CD4-positive, CD25-positive, alpha-beta regulatory T cell (primary cell): ENCODE measurements at regions not wholly inside any gene's neighbourhood (a gene's known extent, or its start where the extent isn't known, plus 50 kb on each side); places are given as distances from the start of the nearest gene placed in this dataset.
"Not testable (repeated sequence)": the region's sequence is repeated elsewhere in the genome, so short reads cannot be mapped to it uniquely, and the experiment has no call there.

Experiments
- ATAC-seq, 2 donors: fragments of 150-1000 bp; cut with Tn5 transposase; one replicate each; pipeline ENCODE4 v1.10.0; 2021; ENCODE audit warnings: low read depth in 2 of 2, moderate number of reproducible peaks in 2 of 2, moderate library complexity in 1 of 2
- DNase-seq, 3 donors: peaks; one replicate each; pipeline versions ENCODE4 v3.0.0 to v3.0.0-alpha.2; 2012 to 2022; ENCODE audit warnings: mixed read lengths in 1 of 3
- H3K27ac ChIP-seq: one replicate; pipeline ENCODE4 v1.7.0; 2013; ENCODE audit warnings: mild to moderate bottlenecking, low read length; ENCODE audit not compliant: insufficient read depth, poor library complexity, severe bottlenecking
- H3K27me3 ChIP-seq: one replicate; pipeline ENCODE4 v1.7.0; 2013; ENCODE audit warnings: low read length; ENCODE audit not compliant: control insufficient read depth, insufficient read depth
- H3K36me3 ChIP-seq: one replicate; pipeline ENCODE4 v1.7.0; 2013; ENCODE audit warnings: mild to moderate bottlenecking, low read length, moderate library complexity; ENCODE audit not compliant: control insufficient read depth, insufficient read depth
- H3K4me1 ChIP-seq: 2 replicates; pipeline ENCODE4 v1.7.0; 2013; ENCODE audit warnings: mild to moderate bottlenecking, low read length; ENCODE audit not compliant: insufficient read depth, control insufficient read depth, poor library complexity, severe bottlenecking
- H3K4me3 ChIP-seq: one replicate; pipeline ENCODE4 v1.7.0; 2013; ENCODE audit warnings: low read depth, mild to moderate bottlenecking, low read length, moderate library complexity
- H3K9me3 ChIP-seq, 2 experiments: 1 replicate in 1 of 2; 2 replicates in 1 of 2; pipeline ENCODE4 v1.7.0; 2013; ENCODE audit warnings: low read length in 2 of 2, mild to moderate bottlenecking in 1 of 2, moderate library complexity in 1 of 2; ENCODE audit not compliant: control insufficient read depth in 2 of 2
- H3K27ac Mint-ChIP-seq, 3 donors: one replicate each; pipeline ENCODE4 v1.8.0; 2020 to 2022; ENCODE audit warnings: mild to moderate bottlenecking in 3 of 3, mixed read lengths in 3 of 3, moderate library complexity in 2 of 3
- H3K27me3 Mint-ChIP-seq: one replicate; pipeline ENCODE4 v1.8.0; 2022; ENCODE audit warnings: mild to moderate bottlenecking, mixed read lengths
- H3K36me3 Mint-ChIP-seq: one replicate; pipeline ENCODE4 v1.8.0; 2020; ENCODE audit warnings: mixed read lengths
- H3K4me1 Mint-ChIP-seq, 4 donors: one replicate each; pipeline ENCODE4 v1.8.0; 2020 to 2022; ENCODE audit warnings: mixed read lengths in 4 of 4, mild to moderate bottlenecking in 1 of 4
- H3K4me3 Mint-ChIP-seq, 4 donors: one replicate each; pipeline ENCODE4 v1.8.0; 2020 to 2022; ENCODE audit warnings: mild to moderate bottlenecking in 4 of 4, mixed read lengths in 4 of 4, moderate library complexity in 3 of 4
- H3K9me3 Mint-ChIP-seq, 7 donors: one replicate each; pipeline ENCODE4 v1.8.0; 2020 to 2022; ENCODE audit warnings: mixed read lengths in 7 of 7, mild to moderate bottlenecking in 3 of 7, moderate library complexity in 2 of 7

DNA sequence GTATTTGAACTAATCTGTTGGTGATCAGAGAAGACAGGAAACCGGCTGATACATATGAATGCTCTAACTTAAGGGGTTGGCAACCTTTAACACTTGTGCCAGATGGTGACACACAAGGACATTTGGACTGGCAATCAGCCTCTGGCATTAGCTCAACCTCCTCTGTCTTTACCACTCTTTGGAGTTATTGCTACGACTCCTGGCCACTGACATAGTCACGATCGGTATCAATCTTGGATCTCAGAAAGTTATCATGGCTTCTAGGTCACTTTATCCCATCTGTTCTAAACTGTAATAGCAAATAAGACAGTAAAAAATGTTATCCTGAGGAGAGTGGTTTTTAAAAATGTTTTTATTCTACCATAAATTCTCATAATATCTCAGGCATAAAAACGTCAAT lies 575.2 kb upstream of the MDGA2 start:
- H3K4me3 ChIP-seq = no peak overlapping the region
- DNase-seq = no peak
- no peak for ATAC-seq
- no peaks in the 10 kb centered on the region for H3K9me3 ChIP-seq
- H3K27ac ChIP-seq = no peak overlapping the region
- peaks cover 0 to 7% (median 4%) of the 10 kb centered on the region in 7 donors for H3K9me3 Mint-ChIP-seq
- no peaks in the 10 kb centered on the region for H3K36me3 Mint-ChIP-seq
- no peaks in the 10 kb centered on the region for H3K36me3 ChIP-seq
- no peaks in the 10 kb centered on the region for H3K4me1 Mint-ChIP-seq
- no peaks in the 10 kb centered on the region for H3K4me1 ChIP-seq
- H3K27me3 Mint-ChIP-seq = no peaks in the 10 kb centered on the region
- H3K27ac Mint-ChIP-seq = no peak overlapping the region
- no peaks in the 10 kb centered on the region for H3K27me3 ChIP-seq
- H3K4me3 Mint-ChIP-seq = no peak overlapping the region

DNA sequence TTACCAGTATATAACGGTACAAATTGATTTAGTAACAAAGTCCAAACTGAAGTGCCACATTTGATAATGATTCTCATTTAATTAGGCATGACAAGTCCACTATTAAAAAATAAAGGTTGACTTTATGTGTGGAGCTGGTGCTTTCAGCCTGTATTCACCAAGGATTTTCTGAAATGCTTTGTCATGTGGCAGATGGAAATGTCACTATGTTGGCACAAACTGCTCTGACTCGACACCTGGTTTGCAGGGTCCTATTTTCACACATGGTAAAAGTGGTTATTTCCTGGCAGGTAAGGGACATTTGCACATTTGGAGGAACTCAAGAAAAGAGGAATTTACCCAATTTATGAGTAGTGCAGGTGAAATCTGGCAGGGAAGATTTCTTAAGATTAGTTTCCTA lies 572.6 kb upstream of the MDGA2 start:
- H3K27ac ChIP-seq = no peak overlapping the region
- H3K4me1 ChIP-seq = no peaks in the 10 kb centered on the region
- no peaks in the 10 kb centered on the region for H3K9me3 ChIP-seq
- no peaks in the 10 kb centered on the region for H3K36me3 Mint-ChIP-seq
- H3K27ac Mint-ChIP-seq = no peak overlapping the region
- no peaks in the 10 kb centered on the region for H3K27me3 ChIP-seq
- DNase-seq = no peak
- no peaks in the 10 kb centered on the region for H3K36me3 ChIP-seq
- no peaks in the 10 kb centered on the region for H3K27me3 Mint-ChIP-seq
- no peaks in the 10 kb centered on the region for H3K4me1 Mint-ChIP-seq
- H3K9me3 Mint-ChIP-seq = peaks cover 0 to 4% (median 3%) of the 10 kb centered on the region in 7 donors
- ATAC-seq = no peak
- H3K4me3 Mint-ChIP-seq = no peak overlapping the region
- H3K4me3 ChIP-seq = no peak overlapping the region

DNA sequence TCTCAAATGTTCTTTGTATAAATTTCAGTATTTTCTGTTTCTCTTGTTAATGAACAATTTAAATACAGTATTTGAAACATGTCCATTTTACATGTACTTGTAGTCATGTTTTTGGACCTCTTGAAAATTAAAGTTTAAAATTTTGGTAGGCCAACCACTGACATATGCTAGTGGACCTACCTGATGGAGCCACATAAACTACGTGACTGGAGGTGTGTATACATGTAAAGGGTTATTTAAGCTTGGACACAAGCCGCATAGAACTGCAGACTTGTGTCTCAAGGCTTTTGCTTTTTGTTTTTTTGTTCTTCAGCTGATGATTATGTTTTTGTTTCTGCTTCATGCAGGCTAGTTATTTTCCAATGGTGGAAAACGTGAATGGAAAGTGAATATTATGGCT lies 568.5 kb upstream of the MDGA2 start:
- no peaks in the 10 kb centered on the region for H3K9me3 ChIP-seq
- H3K9me3 Mint-ChIP-seq = peaks cover 0 to 5% (median 2%) of the 10 kb centered on the region in 7 donors
- no peaks in the 10 kb centered on the region for H3K4me1 Mint-ChIP-seq
- ATAC-seq = no peak
- H3K27ac ChIP-seq = no peak overlapping the region
- no peaks in the 10 kb centered on the region for H3K36me3 ChIP-seq
- H3K27me3 Mint-ChIP-seq = no peaks in the 10 kb centered on the region
- H3K27ac Mint-ChIP-seq = no peak overlapping the region
- no peak overlapping the region for H3K4me3 Mint-ChIP-seq
- DNase-seq = no peak
- no peaks in the 10 kb centered on the region for H3K27me3 ChIP-seq
- H3K4me3 ChIP-seq = no peak overlapping the region
- H3K36me3 Mint-ChIP-seq = no peaks in the 10 kb centered on the region
- no peaks in the 10 kb centered on the region for H3K4me1 ChIP-seq

DNA sequence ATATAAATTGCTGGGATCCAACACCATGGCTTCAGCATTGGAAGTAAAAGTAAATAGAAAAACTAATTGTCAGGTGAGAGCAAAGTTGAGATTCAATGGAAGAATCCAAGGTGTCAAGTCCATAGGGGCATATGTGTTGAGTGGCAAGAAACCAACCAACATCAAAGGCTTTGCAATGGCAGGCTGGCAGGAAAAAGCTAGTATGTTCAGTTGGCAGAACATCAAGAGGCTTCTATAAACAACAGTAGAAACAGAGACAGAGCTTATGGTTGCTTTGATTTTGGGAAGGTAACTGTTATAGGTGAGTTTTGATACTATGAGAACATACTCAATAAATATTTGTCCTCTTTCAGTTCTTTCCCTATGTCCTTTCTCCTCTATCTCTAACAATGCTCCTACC lies 553.7 kb upstream of the MDGA2 start:
- Histone ChIP-seq H3K27me3 (no peaks in the 10 kb centered on the region), H3K4me3 (no peak overlapping the region), H3K4me1 (no peaks in the 10 kb centered on the region), H3K27ac (no peak overlapping the region), H3K9me3 (no peaks in the 10 kb centered on the region), H3K36me3 (no peaks in the 10 kb centered on the region)
- H3K27me3 Mint-ChIP-seq = no peaks in the 10 kb centered on the region
- DNase-seq = no peak
- H3K4me1 Mint-ChIP-seq = no peaks in the 10 kb centered on the region
- no peak overlapping the region for H3K4me3 Mint-ChIP-seq
- no peak overlapping the region for H3K27ac Mint-ChIP-seq
- H3K36me3 Mint-ChIP-seq = no peaks in the 10 kb centered on the region
- ATAC-seq = no peak
- peaks cover 0 to 18% (median 6%) of the 10 kb centered on the region in 7 donors for H3K9me3 Mint-ChIP-seq

DNA sequence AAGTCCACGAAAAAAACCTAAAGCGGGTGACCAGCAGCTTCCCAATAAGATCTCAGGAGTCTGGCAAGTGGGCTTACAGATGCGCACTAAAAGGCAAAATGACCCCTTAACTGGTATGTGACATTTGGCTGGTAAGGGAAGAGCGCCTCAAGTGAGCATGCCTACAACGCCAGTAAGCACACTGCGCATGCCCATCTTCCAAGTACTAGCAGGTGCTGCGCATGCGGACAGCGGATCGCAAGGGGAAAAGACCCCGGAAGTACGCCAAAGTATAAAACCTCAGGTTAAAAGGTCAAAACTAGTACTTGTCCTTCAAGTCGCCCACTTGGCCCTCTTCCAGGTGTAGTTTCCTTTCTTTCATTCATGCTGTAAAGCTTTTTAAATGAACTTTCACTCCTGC lies 518.5 kb upstream of the MDGA2 start:
- Histone ChIP-seq H3K9me3 (no peaks in the 10 kb centered on the region), H3K4me1 (no peaks in the 10 kb centered on the region), H3K27me3 (no peaks in the 10 kb centered on the region), H3K27ac (no peak overlapping the region), H3K36me3 (no peaks in the 10 kb centered on the region), H3K4me3 (no peak overlapping the region)
- Mint-ChIP-seq H3K36me3 (no peaks in the 10 kb centered on the region), H3K27me3 (no peaks in the 10 kb centered on the region), H3K9me3 (peaks cover 0 to 3% (median 2%) of the 10 kb centered on the region in 7 donors), H3K4me3 (no peak overlapping the region), H3K27ac (no peak overlapping the region), H3K4me1 (no peaks in the 10 kb centered on the region)
- DNase-seq (no peak), ATAC-seq (no peak)

DNA sequence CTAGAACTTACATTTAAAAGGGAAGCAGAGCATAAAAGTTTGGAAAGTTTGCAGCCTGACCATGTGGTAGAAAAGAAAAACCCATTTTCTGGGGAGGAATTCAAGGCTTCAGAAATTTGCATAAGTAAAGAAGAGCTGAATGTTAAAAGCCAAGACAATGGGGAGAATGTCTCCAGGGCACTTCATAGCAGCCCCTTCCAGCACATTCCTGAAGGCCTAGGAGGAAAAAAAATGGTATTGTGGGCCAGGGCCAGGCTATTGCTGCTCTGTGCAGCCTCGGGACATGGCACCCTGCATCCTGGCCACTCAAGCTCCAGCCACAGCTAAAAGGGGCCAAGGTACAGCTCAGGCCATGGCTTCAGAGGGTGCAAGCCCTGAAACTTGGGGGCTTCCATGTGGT lies 474.2 kb upstream of the MDGA2 start:
- H3K9me3 ChIP-seq, H3K27ac Mint-ChIP-seq, H3K4me1 Mint-ChIP-seq, H3K27me3 Mint-ChIP-seq, H3K4me3 ChIP-seq, H3K4me1 ChIP-seq, H3K27me3 ChIP-seq, DNase-seq, H3K36me3 ChIP-seq, ATAC-seq, H3K27ac ChIP-seq, H3K4me3 Mint-ChIP-seq, H3K36me3 Mint-ChIP-seq: not testable (repeated sequence)
- peaks cover 0 to 15% (median 8%) of the 10 kb centered on the region in 7 donors for H3K9me3 Mint-ChIP-seq

DNA sequence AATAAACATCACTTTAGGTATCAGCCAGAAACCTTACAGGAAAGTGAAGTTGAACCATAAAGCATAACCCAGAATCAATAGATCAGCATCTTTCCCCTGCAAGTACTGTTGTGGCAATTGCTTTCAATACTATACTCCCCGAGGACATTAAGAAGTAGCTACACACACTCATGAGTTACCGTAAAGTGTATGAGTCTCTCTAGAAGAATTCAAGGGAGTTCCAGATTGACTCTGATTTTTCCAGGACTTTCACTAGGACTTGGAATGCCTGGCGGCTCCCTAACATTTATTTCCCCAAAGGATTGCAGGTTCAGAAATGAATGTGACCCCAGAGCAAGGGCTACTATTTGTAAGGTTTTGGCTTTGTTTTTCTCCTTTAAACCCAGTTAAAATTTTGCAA lies 465.4 kb upstream of the MDGA2 start:
- Mint-ChIP-seq H3K4me1 (no peaks in the 10 kb centered on the region), H3K27me3 (no peaks in the 10 kb centered on the region), H3K4me3 (no peak overlapping the region), H3K36me3 (no peaks in the 10 kb centered on the region), H3K9me3 (peaks cover 0 to 9% (median 2%) of the 10 kb centered on the region in 7 donors), H3K27ac (no peak overlapping the region)
- ATAC-seq (no peak), DNase-seq (no peak)
- no peaks in the 10 kb centered on the region for H3K27me3 ChIP-seq
- no peaks in the 10 kb centered on the region for H3K4me1 ChIP-seq
- H3K4me3 ChIP-seq = no peak overlapping the region
- no peaks in the 10 kb centered on the region for H3K9me3 ChIP-seq
- H3K27ac ChIP-seq = no peak overlapping the region
- no peaks in the 10 kb centered on the region for H3K36me3 ChIP-seq

DNA sequence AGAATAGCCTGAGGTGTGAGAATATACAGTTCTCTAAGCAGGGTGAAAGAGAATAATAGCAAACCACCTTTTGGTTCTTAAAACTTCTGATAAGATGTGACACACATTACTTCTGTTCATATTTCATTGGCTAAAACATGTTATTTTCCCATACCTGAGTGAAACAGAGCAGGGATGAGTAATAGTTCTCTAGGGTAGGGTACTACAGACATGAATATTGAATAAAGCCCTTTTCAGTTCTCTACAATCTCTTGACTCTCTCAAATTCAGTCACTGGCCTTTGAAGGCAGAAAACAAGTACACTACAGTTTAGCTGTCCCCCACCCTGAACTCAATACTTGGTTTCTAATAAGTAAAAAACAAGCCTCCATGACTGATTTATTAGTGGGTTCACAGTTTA lies 454.1 kb upstream of the MDGA2 start:
- H3K4me3 ChIP-seq = no peak overlapping the region
- H3K27me3 Mint-ChIP-seq = no peaks in the 10 kb centered on the region
- peaks cover 0 to 8% (median 2%) of the 10 kb centered on the region in 7 donors for H3K9me3 Mint-ChIP-seq

More for the DNA sequence above, 454.1 kb upstream of the MDGA2 start:
- Histone ChIP-seq H3K9me3 (no peaks in the 10 kb centered on the region), H3K4me1 (no peaks in the 10 kb centered on the region), H3K27me3 (no peaks in the 10 kb centered on the region), H3K36me3 (no peaks in the 10 kb centered on the region), H3K27ac (no peak overlapping the region)
- DNase-seq (no peak), ATAC-seq (no peak)
- Mint-ChIP-seq H3K27ac (no peak overlapping the region), H3K4me3 (no peak overlapping the region), H3K4me1 (no peaks in the 10 kb centered on the region), H3K36me3 (no peaks in the 10 kb centered on the region)
